BJ (cell line): ENCODE measurements at regions not wholly inside any gene's neighbourhood (a gene's known extent, or its start where the extent isn't known, plus 50 kb on each side); places are given as distances from the start of the nearest gene placed in this dataset.

Experiments used
- CTCF ChIA-PET: fragments of 350-600 bp; formaldehyde crosslinking; extraction: SDS; loops from one replicate; lab custom pipeline; 2021; ENCODE audit warnings: antibody characterized with exemption, inconsistent platforms; lab: Yijun Ruan, JAX
- POLR2A ChIA-PET: fragments of 300-600 bp; sonication (Branson Sonifier 250); formaldehyde crosslinking; extraction: SDS; loops from one replicate; lab custom pipeline; 2021; ENCODE audit warnings: antibody characterized with exemption; lab: Charles Lee
- DNase-seq: peaks from one replicate; pipeline ENCODE4 v3.0.0-alpha.2; 2011; ENCODE audit warnings: low read depth
- H3K27me3 ChIP-seq: 2 replicates; pipeline ENCODE4 v1.6.0; 2011; ENCODE audit warnings: low read length; ENCODE audit not compliant: control insufficient read depth, insufficient read depth
- H3K36me3 ChIP-seq: 2 replicates; pipeline ENCODE4 v1.5.1; 2011; ENCODE audit warnings: low read length; ENCODE audit not compliant: control insufficient read depth, insufficient read depth
- H3K4me3 ChIP-seq: 2 replicates; pipeline ENCODE4 v1.5.1; 2011; ENCODE audit warnings: low read depth, mild to moderate bottlenecking, control low read depth, low read length
- CTCF ChIP-seq: IDR thresholded peaks from 2 replicates; pipeline ENCODE4 v1.5.1; 2011; ENCODE audit warnings: low read depth, mild to moderate bottlenecking, control low read depth, inconsistent platforms, low read length, moderate library complexity; ENCODE audit not compliant: insufficient read depth

- H3K4me3 ChIP-seq: no peak overlapping the region
- no peaks in the 10 kb centered on the region for H3K36me3 ChIP-seq
- no peaks in the 10 kb centered on the region; the same call in 1 of the 2 replicates for H3K27me3 ChIP-seq
- CTCF ChIA-PET: no interaction called here
- TF ChIP-seq CTCF: no peak
- POLR2A ChIA-PET: no interaction called here
- DNase-seq: no peak
These were observed 79.5 kb upstream of the CHMP2B start for GRCh38 chr3:87147562-87147961.

- TF ChIP-seq CTCF: peak; percentile 42
- ChIA-PET CTCF (interaction anchor here (0.9 to 1.8 kb wide), 6 partner anchors 11 to 373 kb away, joined by 3 to 12 read pairs (median 4); no protein-coding TSS in a partner anchor), POLR2A (no interaction called here)
- Histone ChIP-seq H3K27me3 (no peaks in the 10 kb centered on the region; the same call in 1 of the 2 replicates), H3K36me3 (no peaks in the 10 kb centered on the region), H3K4me3 (no peak overlapping the region)
- no peak for DNase-seq
These were observed 81.6 kb upstream of the CHMP2B start for GRCh38 chr3:87145553-87145952.

GRCh38 chr3:87136066-87136596, 91.0 kb upstream of the CHMP2B start:
- no peak overlapping the region for H3K4me3 ChIP-seq
- no peak for DNase-seq
- no peaks in the 10 kb centered on the region for H3K27me3 ChIP-seq
- no peak for TF ChIP-seq CTCF
- ChIA-PET CTCF (interaction anchor here (1.1 kb wide), 1 partner anchor 14 kb away, joined by 3 read pairs; no protein-coding TSS in a partner anchor), POLR2A (interaction anchor here (0.6 kb wide), 1 partner anchor 121 kb away, joined by 4 read pairs; no protein-coding TSS in a partner anchor)
- H3K36me3 ChIP-seq: no peaks in the 10 kb centered on the region

- ChIA-PET POLR2A (interaction anchor here (0.6 kb wide), 1 partner anchor 120 kb away, joined by 4 read pairs; no protein-coding TSS in a partner anchor), CTCF (interaction anchor here (1.1 kb wide), 1 partner anchor 14 kb away, joined by 3 read pairs; no protein-coding TSS in a partner anchor)
- DNase-seq: no peak
These were observed 91.7 kb upstream of the CHMP2B start for GRCh38 chr3:87135412-87135811.

More at GRCh38 chr3:87135412-87135811, 91.7 kb upstream of the CHMP2B start:
- no peaks in the 10 kb centered on the region for H3K27me3 ChIP-seq
- no peak overlapping the region for H3K4me3 ChIP-seq
- TF ChIP-seq CTCF: no peak
- H3K36me3 ChIP-seq: no peaks in the 10 kb centered on the region
